GM19397 (cell line): ENCODE measurements at regions not wholly inside any gene's neighbourhood (a gene's known extent, or its start where the extent isn't known, plus 50 kb on each side); places are given as distances from the start of the nearest gene placed in this dataset.

Source experiments
- ATAC-seq: cut with Tn5 transposase; IDR thresholded peaks from one replicate; pipeline ENCODE4 v1.9.1; 2021; ENCODE audit warnings: mild to moderate bottlenecking, moderate library complexity; ENCODE audit not compliant: unreplicated experiment

- ATAC-seq = no peak
Measured at GRCh38 chr5:168041583-168041982, 249.9 kb upstream of the WWC1 start.

GRCh38 chr5:168042284-168043068, 249.0 kb upstream of the WWC1 start:
- ATAC-seq = no peak

GRCh38 chr5:168046163-168046562, 245.3 kb upstream of the WWC1 start:
- no peak for ATAC-seq

GRCh38 chr5:168047043-168047668, 244.3 kb upstream of the WWC1 start:
- peak; percentile 57 for ATAC-seq

- ATAC-seq = peak; percentile 27
Measured at GRCh38 chr5:168047669-168048111, 243.8 kb upstream of the WWC1 start.

- ATAC-seq = no peak
Measured at GRCh38 chr5:168048486-168048885, 243.0 kb upstream of the WWC1 start.

- ATAC-seq = no peak
Measured at GRCh38 chr5:168052686-168053085, 238.8 kb upstream of the WWC1 start.

GRCh38 chr5:168054091-168054490, 237.4 kb upstream of the WWC1 start:
- no peak for ATAC-seq

GRCh38 chr5:168055141-168055683, 236.2 kb upstream of the WWC1 start:
- ATAC-seq = no peak

GRCh38 chr5:168055961-168056360, 235.5 kb upstream of the WWC1 start:
- ATAC-seq = no peak

- ATAC-seq = no peak
Measured at GRCh38 chr5:168056499-168057182, 234.8 kb upstream of the WWC1 start.

- ATAC-seq = no peak
Measured at GRCh38 chr5:168057905-168058304, 233.5 kb upstream of the WWC1 start.

- ATAC-seq = no peak
Measured at GRCh38 chr5:168059131-168059530, 232.3 kb upstream of the WWC1 start.

- no peak for ATAC-seq
Measured at GRCh38 chr5:168062239-168062638, 229.2 kb upstream of the WWC1 start.

GRCh38 chr5:168064457-168064856, 227.0 kb upstream of the WWC1 start:
- ATAC-seq = no peak

GRCh38 chr5:168064933-168065622, 226.4 kb upstream of the WWC1 start:
- no peak for ATAC-seq

- no peak for ATAC-seq
Measured at GRCh38 chr5:168066536-168067208, 224.8 kb upstream of the WWC1 start.

- no peak for ATAC-seq
Measured at GRCh38 chr5:168070761-168071160, 220.7 kb upstream of the WWC1 start.

GRCh38 chr5:168072665-168073064, 218.8 kb upstream of the WWC1 start:
- no peak for ATAC-seq

- no peak for ATAC-seq
Measured at GRCh38 chr5:168073311-168073710, 218.1 kb upstream of the WWC1 start.
